ENCODE measurements at regions not wholly inside any gene's neighbourhood (a gene's known extent, or its start where the extent isn't known, plus 50 kb on each side); places are given as distances from the start of the nearest gene placed in this dataset.

GRCh38 chr4:159503236-159504008, 400.5 kb downstream of the RAPGEF2 start:
- no peak for TF ChIP-seq POLR2A (IDR thresholded peaks at IDR 0.05; ENCODE audit: low read length)
- no peak for TF ChIP-seq GATA1 (IDR thresholded peaks at IDR 0.05; ENCODE audit: low read depth, low read length)

All from erythroblast (primary cell).